ENCODE measurements at regions not wholly inside any gene's neighbourhood (a gene's known extent, or its start where the extent isn't known, plus 50 kb on each side); places are given as distances from the start of the nearest gene placed in this dataset.

- TF ChIP-seq CTCF (optimal IDR thresholded peaks at IDR 0.05 in 1 of 3, IDR thresholded peaks at IDR 0.05 in 1 of 3, conservative IDR thresholded peaks at IDR 0.05 in 1 of 3; ENCODE audit: extremely low read depth in 1 of 3, insufficient read depth in 2 of 3, low read length in 3 of 3) (no peak), EZH2 (IDR thresholded peaks at IDR 0.05; ENCODE audit: low read length) (no peak)
Measured at GRCh38 chr13:108525827-108526226, 103.6 kb upstream of the MYO16 start.

All from keratinocyte (primary cell).